ENCODE measurements at regions not wholly inside any gene's neighbourhood (a gene's known extent, or its start where the extent isn't known, plus 50 kb on each side); places are given as distances from the start of the nearest gene placed in this dataset.
"Not testable (repeated sequence)": the region's sequence is repeated elsewhere in the genome, so short reads cannot be mapped to it uniquely, and the experiment has no call there.

DNA sequence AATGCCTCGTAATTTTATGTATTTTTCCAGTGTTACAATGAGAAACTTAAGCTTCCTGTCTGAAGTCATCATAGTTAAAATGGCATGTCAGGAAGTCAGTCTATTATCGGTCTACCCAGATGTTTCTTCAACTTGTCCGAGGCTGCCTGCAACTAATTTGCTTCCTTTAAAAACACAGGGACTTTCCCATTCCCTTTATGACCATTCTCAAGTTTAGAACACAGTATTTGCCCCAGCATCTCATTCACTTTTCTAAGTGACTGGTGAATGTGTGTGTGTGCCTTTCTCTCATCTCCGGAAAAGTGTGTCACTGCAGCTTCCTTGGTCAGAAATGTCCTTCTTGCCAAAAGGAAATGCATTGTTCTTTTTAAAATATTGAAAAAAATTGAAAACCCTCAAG is 466.6 kb downstream of the RAP2B start:
- Histone ChIP-seq H3K9ac (peak overlapping the region in 1 of 11 experiments; percentile 29; a peak in 1 of 22 replicates), H3K9me3 (replicated peaks in 1 of 11) (no peaks in the 10 kb centered on the region), H3K27ac (peak overlapping the region in 2 of 11 experiments; percentile 16 to 32; a peak in 1 of 22 replicates), H4K20me1 (no peaks in the 10 kb centered on the region), H3K27me3 (no peaks in the 10 kb centered on the region), H3K4me3 (no peak overlapping the region), H3K36me3 (no peaks in the 10 kb centered on the region), H3K4me1 (peaks cover 10 to 46% (median 25%) of the 10 kb centered on the region in 10 experiments), H3K4me2 (peak overlapping the region in 10 of 11 experiments; percentile 21 to 68 (median 58); a peak in 17 of 22 replicates)
- TF ChIP-seq Cebpa-rat (IDR thresholded peaks at IDR 0.05), result no peak

DNA sequence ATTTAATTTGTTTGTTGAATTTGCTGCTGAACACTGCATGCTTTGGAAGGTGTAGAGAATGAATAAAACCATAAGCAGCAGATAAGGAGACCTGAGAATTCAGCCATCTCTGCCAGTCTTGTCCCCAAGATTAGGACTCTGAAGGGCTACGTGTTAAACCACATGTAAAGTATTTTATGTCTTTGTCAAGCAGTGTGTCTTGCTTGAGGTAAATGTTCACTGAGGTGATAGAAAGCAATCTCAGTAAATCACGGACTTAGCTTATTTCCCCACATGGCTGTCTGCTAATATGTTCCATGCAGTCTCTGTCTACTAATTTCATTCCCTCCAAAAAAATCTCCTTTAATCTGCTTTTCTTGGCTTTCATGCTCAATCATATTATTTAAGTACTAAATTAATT is 467.1 kb downstream of the RAP2B start:
- H3K9ac ChIP-seq, result no peak overlapping the region

DNA sequence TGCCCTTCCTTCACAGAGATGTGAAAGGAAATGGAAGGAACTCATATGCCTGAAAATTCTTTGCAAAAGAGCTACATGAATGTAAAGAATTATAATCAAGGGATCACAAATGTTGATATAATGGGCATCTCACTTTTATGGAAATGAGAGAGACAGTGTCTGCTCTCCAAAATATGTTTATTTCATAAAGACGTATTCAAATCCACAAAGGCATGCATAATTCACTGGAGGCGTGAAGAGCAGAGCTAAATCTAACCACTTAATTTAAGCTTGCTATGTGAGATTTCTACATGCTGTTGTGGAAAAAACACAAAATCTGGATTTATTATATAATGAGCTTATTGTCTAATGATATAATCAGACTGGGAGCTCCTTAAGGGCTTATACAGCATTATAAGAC is 469.1 kb downstream of the RAP2B start:
- Histone ChIP-seq H3K4me3 (no peak overlapping the region), H4K20me1 (no peaks in the 10 kb centered on the region), H3K4me2 (no peak overlapping the region), H3K9ac (no peak overlapping the region), H3K9me3 (replicated peaks in 1 of 11) (no peaks in the 10 kb centered on the region), H3K27ac (no peak overlapping the region), H3K4me1 (peaks cover 0 to 33% (median 13%) of the 10 kb centered on the region in 10 experiments; a peak in 17 of 20 replicates), H3K36me3 (no peaks in the 10 kb centered on the region), H3K27me3 (no peaks in the 10 kb centered on the region)
- no peak for TF ChIP-seq Cebpa-rat (IDR thresholded peaks at IDR 0.05)

More for the DNA sequence above, 467.1 kb downstream of the RAP2B start:
- no peak for TF ChIP-seq Cebpa-rat (IDR thresholded peaks at IDR 0.05)
- Histone ChIP-seq H4K20me1 (no peaks in the 10 kb centered on the region), H3K27ac (0 out of 22 replicates have a peak overlapping the region, but pooled peaks of 2 of the 11 experiments have one; percentile 16 to 32), H3K4me3 (no peak overlapping the region), H3K27me3 (no peaks in the 10 kb centered on the region), H3K4me1 (peaks cover 5 to 40% (median 19%) of the 10 kb centered on the region in 10 experiments), H3K4me2 (peak overlapping the region in 8 of 11 experiments; percentile 21 to 68 (median 58); a peak in 9 of 22 replicates), H3K9me3 (replicated peaks in 1 of 11) (no peaks in the 10 kb centered on the region), H3K36me3 (no peaks in the 10 kb centered on the region)

DNA sequence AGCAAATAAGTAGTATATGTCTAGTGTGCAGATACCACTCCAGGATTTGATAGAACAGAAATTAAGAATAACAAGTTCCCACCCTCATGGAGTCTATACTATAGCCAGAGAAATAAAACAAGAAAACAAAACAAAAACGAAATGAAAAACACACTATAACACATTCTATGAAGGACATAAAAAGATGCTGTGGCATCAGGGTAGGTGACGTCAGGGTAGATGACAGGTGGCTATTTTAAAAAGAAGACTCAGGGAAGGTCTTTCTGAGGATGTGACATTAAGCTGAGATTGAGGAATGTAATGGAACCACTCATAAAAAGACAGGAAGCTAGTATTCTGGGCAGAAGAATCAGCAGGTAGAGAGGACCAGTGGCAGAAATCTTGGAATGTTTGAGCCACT is 469.6 kb downstream of the RAP2B start:
- no peak for TF ChIP-seq Cebpa-rat (IDR thresholded peaks at IDR 0.05)
- H3K27ac ChIP-seq, result no peak overlapping the region
- no peak overlapping the region for H3K4me2 ChIP-seq
- H3K36me3 ChIP-seq, result no peaks in the 10 kb centered on the region
- H4K20me1 ChIP-seq, result no peaks in the 10 kb centered on the region
- H3K9me3 ChIP-seq (replicated peaks in 1 of 11), result no peaks in the 10 kb centered on the region
- no peak overlapping the region for H3K9ac ChIP-seq
- peaks cover 0 to 29% (median 13%) of the 10 kb centered on the region in 10 experiments; a peak in 17 of 20 replicates for H3K4me1 ChIP-seq
- no peak overlapping the region for H3K4me3 ChIP-seq
- H3K27me3 ChIP-seq, result no peaks in the 10 kb centered on the region

DNA sequence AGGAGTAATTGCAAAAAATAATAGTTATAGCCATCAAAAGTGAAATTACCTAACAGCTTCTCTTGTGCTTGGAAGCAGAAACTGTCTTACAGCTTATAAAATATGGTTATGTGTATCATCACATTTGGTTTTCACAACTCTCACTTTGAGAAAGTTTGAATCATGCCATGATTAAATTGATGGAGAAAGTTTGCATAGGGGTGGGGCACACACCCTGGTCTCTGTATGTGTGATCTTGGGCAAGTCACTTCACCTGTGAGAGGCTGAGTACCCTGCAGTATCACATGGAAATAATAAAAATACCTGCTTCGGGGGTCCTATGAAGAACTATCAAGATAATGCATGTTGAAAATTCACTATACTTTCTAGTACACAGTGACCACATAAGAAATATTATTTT is 471.4 kb downstream of the RAP2B start:
- Histone ChIP-seq H4K20me1 (no peaks in the 10 kb centered on the region), H3K27me3 (no peaks in the 10 kb centered on the region), H3K9me3 (replicated peaks in 1 of 11) (no peaks in the 10 kb centered on the region), H3K4me2 (no peak overlapping the region), H3K27ac (no peak overlapping the region), H3K4me3 (no peak overlapping the region), H3K4me1 (peaks cover 0 to 12% (median 7%) of the 10 kb centered on the region in 10 experiments; a peak in 16 of 20 replicates), H3K9ac (no peak overlapping the region), H3K36me3 (no peaks in the 10 kb centered on the region)
- TF ChIP-seq Cebpa-rat (IDR thresholded peaks at IDR 0.05), result no peak

DNA sequence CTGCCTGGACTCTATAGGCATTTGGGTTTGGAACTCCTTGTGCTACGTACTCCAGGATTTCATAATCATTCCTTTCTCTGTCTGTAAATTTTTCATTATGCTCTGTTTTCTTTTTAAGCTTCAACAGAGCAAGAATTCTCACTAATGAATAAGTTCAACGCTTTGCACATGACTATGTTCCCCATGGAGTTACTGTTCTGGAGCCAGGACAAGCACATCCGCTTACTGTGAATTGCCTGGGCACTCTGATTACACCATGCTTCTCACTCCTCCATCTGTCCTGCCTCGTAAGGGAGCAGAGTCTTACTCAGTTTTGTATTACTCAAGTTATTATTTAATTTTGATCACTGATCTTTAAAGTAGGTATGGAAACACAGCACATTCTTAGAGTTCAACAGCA is 472.7 kb downstream of the RAP2B start:
- H3K4me1 ChIP-seq, result peaks cover 0 to under 1% (median 0%) of the 10 kb centered on the region in 10 experiments; a peak in 2 of 20 replicates
- no peaks in the 10 kb centered on the region for H3K9me3 ChIP-seq (replicated peaks in 1 of 11)
- H3K36me3 ChIP-seq, result no peaks in the 10 kb centered on the region
- no peaks in the 10 kb centered on the region for H3K27me3 ChIP-seq
- no peak for TF ChIP-seq Cebpa-rat (IDR thresholded peaks at IDR 0.05)
- H3K27ac ChIP-seq, result no peak overlapping the region
- no peak overlapping the region for H3K9ac ChIP-seq
- no peak overlapping the region for H3K4me3 ChIP-seq
- no peaks in the 10 kb centered on the region for H4K20me1 ChIP-seq
- 0 out of 22 replicates have a peak overlapping the region, but pooled peaks of 1 of the 11 experiments have one; percentile 10 for H3K4me2 ChIP-seq

DNA sequence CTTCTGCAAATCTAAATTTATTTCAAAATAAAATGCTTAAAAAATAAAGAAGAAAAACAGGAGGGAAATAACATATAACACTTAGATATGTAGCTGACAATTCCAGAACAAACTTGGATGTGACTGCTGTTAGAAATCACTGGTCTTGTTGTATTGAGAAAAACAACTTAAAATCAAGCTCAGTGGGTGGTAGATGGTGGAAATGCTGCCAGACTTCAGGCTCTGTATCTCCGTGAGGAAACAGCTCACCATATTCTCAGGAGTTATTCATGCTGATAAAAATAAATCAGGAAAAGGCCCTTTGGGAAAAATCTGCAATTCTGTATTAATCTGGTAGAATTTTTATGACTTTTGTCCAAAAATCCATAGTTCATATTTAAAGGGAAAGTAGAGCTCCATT is 477.6 kb downstream of the RAP2B start:
- H3K9ac ChIP-seq, result no peak overlapping the region
- H3K36me3 ChIP-seq, result no peaks in the 10 kb centered on the region
- no peak overlapping the region for H3K4me2 ChIP-seq
- H3K9me3 ChIP-seq (replicated peaks in 1 of 11), result 0 out of 22 replicates have a peak, but pooled peaks cover 0 to 2% (median 0%) of the 10 kb centered on the region in 11 experiments
- no peak overlapping the region for H3K4me3 ChIP-seq
- H3K27me3 ChIP-seq, result no peaks in the 10 kb centered on the region
- no peak for TF ChIP-seq Cebpa-rat (IDR thresholded peaks at IDR 0.05)
- no peak overlapping the region for H3K27ac ChIP-seq
- no peaks in the 10 kb centered on the region for H3K4me1 ChIP-seq
- no peaks in the 10 kb centered on the region for H4K20me1 ChIP-seq

DNA sequence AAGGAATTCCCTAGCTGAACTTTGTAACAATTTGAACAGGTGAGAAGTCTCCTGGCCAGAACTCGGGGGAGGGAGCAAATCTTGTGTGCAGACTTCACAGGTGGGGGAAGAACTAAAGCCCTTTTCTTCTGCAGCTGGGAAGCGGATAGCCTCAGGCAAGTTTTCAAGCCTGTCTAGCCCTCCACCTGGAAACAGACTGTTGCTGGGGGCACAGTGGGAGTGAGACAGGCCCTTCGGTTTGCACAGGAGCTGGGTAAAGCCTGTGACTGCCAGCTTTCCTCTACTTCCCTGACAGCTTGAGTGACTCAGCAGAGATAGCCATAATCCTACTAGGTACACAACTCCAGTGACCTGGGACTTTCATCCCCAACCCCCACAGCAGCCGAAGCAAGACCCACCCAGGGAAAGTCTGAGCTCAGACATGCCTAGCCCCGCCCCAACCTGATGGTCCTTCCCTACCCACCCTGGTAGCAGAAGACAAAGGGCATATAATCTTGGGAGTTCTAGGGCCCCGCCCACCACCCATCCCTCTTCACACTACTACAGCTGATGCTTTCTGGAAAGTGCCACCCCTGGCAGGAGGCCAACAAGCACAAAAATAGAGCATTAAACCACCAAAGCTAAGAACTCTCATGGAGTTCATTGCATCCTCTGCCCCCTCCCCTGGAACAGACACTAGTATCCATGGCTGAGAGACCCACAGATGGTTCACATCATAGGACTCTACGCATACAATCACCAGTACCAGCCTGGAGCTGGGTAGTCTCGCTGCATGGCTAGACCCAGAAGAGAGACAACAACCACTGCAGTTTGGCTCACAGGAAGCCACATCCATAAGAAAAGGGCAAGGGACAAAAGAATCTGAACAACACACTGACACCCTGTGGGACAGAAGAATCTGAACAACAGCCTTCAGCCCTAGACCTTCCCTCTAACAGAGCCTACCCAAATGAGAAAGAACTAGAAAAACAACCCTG is 479.0 kb downstream of the RAP2B start:
- Histone ChIP-seq H3K4me3 (no peak overlapping the region), H4K20me1 (no peaks in the 10 kb centered on the region), H3K4me2 (no peak overlapping the region), H3K9ac (no peak overlapping the region), H3K4me1 (no peaks in the 10 kb centered on the region), H3K27me3 (no peaks in the 10 kb centered on the region), H3K27ac (no peak overlapping the region), H3K36me3 (no peaks in the 10 kb centered on the region), H3K9me3 (replicated peaks in 1 of 11) (peaks cover 0 to 13% (median 0%) of the 10 kb centered on the region in 11 experiments; a peak in 4 of 22 replicates)
- no peak for TF ChIP-seq Cebpa-rat (IDR thresholded peaks at IDR 0.05)

DNA sequence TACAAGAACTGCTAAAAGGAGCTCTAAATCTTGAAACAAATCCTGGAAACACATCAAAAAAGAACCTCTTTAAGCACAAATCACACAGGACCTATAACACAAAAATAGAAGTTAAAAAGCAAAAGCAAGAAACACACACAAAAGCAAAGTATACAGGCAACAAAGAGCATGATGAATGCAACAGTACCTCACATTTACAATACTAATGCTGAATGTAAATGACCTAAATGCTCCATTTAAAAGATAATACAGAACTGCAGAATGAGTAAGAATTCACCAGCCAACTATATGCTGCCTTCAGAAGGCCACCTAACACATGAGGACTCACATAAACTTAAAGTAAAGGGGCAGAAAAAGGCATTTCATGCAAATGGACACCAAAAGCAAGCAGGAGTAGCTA is 478.6 kb upstream of the ARHGEF26 start:
- not testable (repeated sequence) for H3K27ac ChIP-seq, H3K9ac ChIP-seq, H3K4me1 ChIP-seq, H4K20me1 ChIP-seq, H3K4me2 ChIP-seq, H3K27me3 ChIP-seq, H3K36me3 ChIP-seq, H3K4me3 ChIP-seq
- H3K9me3 ChIP-seq (replicated peaks in 1 of 11), result peaks cover 0 to 13% (median 0%) of the 10 kb centered on the region in 11 experiments; a peak in 4 of 22 replicates

DNA sequence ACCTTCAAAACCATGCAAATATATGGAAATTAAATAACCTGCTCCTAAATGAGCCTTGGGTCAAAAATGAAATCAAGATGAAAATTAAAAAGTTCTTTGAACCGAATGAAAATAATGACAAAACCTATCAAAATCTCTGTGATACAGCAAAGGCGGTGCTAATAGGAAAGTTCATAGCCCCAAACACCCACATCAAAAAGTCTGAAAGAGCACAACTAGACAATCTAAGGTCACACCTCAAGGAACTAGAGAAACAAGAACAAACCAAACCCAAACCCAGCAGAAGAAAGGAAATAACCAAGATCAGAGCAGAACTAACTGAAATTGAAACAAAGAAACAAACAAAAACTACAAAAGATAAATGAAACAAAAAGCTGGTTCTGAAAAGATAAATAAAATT is 477.7 kb upstream of the ARHGEF26 start:
- not testable (repeated sequence) for H3K4me1 ChIP-seq, H4K20me1 ChIP-seq, H3K4me3 ChIP-seq, H3K36me3 ChIP-seq, H3K27me3 ChIP-seq, H3K9ac ChIP-seq, H3K4me2 ChIP-seq, H3K27ac ChIP-seq
- peaks cover 0 to 13% (median 0%) of the 10 kb centered on the region in 11 experiments; a peak in 4 of 22 replicates for H3K9me3 ChIP-seq (replicated peaks in 1 of 11)

Measured in BLaER1 treated with 17β-estradiol and CSF1 and Interleukin-3, amounts not matched to agents 10 nM and 100 nM (cell line).